Pancreas (tissue), 10 donors: ENCODE measurements at regions not wholly inside any gene's neighbourhood (a gene's known extent, or its start where the extent isn't known, plus 50 kb on each side); places are given as distances from the start of the nearest gene placed in this dataset.

Experiments
- ATAC-seq, 4 donors: fragments of 200-7000 bp; cut with Tn5 transposase; one replicate each; pipeline versions ENCODE4 v1.8.0 to v1.9.1; 2020; ENCODE audit warnings: mild to moderate bottlenecking in 4 of 4, moderate library complexity in 4 of 4
- DNase-seq, 6 donors: peaks; one replicate each; pipeline ENCODE4 v3.0.0-alpha.2; 2020
- FAIRE-seq: peaks from 2 replicates; lab custom pipeline; 2012; peaks lifted over from hg19 to GRCh38; lab: Jason Lieb, UNC
- H3K27ac ChIP-seq, 4 donors: fragments of 200-600 bp; sonication (generic); 1 replicate in 3 of 4; 2 replicates in 1 of 4; pipeline versions ENCODE4 v1.5.0 to v1.8.0; 2020
- H3K27me3 ChIP-seq, 4 donors: fragments of 200-600 bp; one replicate each; pipeline ENCODE4 v1.8.0; 2021
- H3K36me3 ChIP-seq, 3 donors: fragments of 200-600 bp; sonication (generic) in 1 of 3; one replicate each; pipeline versions ENCODE4 v1.5.0 to v1.8.0; 2020 to 2021
- H3K4me1 ChIP-seq, 3 donors: fragments of 200-600 bp; one replicate each; pipeline ENCODE4 v1.8.0; 2021
- H3K4me3 ChIP-seq, 4 donors: fragments of 200-600 bp; sonication (generic) in 2 of 4; one replicate each; pipeline versions ENCODE4 v1.5.0 to v1.8.0; 2020 to 2021
- H3K9me3 ChIP-seq, 4 donors: fragments of 200-600 bp; one replicate each; pipeline ENCODE4 v1.8.0; 2021
- CTCF ChIP-seq, 4 donors: fragments of 200-600 bp; sonication (generic) in 3 of 4; IDR thresholded peaks; one replicate each; pipeline versions ENCODE4 v1.5.0 to v1.8.0; 2021; ENCODE audit warnings: antibody characterized with exemption in 4 of 4
- WGBS, 2 donors: extraction: QIAGEN DNeasy Blood & Tissue Kit; methylation state at CpG; one replicate each; pipeline ENCODE4 v1.1.7; 2013; 5-methylcytosine and 5-hydroxymethylcytosine counted together
- intact Hi-C, 3 donors: fragments of 100-400 bp; cut with DNase I; formaldehyde crosslinking; loops; one replicate each; pipeline versions ENCODE4 v1.11.1 to v1.14.2; 2022
- donor health status: healthy with polysubstance abuse.
- donor health status: DM: no; HTN: no; CAD: no; lungs with moderate emphysema.
- donor health status: DM: no; HTN: no; CAD: no.
- donor health status: control.
- donor health status: control.
- donor health status: Bipolar disorder and iron deficiency.
- donor health status: DM: yes; HTN: yes; CAD: no.
- donor health status: DM: no; HTN: no; CAD: no.
- donor health status: DM: no; HTN: no; CAD: no.
- donor health status: DM: yes; HTN: yes; CAD: no.

DNA sequence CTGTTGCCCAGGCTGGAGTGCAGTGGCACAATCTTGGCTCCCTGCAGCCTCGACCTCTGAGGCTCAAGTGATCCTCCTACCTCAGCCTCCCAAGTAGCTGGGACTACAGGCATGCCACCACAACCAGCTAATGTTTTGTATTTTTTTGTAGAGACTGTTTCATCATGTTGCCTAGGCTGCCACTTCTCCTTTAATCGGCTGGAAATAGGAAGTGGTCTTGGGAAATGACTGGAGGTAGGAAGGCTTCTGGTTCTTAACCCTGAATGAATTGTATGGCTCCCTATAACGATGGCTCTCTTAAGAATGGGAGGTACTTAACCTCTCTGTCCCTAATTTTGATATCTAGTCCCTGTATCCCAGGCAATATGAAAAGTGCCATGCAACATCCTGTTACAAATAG is 113.9 kb upstream of the USP15 start:
- no peaks in the 10 kb centered on the region for H3K9me3 ChIP-seq
- H3K27me3 ChIP-seq, result no peaks in the 10 kb centered on the region
- H3K27ac ChIP-seq, result no peak overlapping the region
- no peak for DNase-seq
- no peak for FAIRE-seq
- 55 to 68% methylated on average over 3 of the region's 3 CpGs for WGBS, 2 donors
- H3K4me1 ChIP-seq, result no peaks in the 10 kb centered on the region
- ATAC-seq, result no peak
- no peak for TF ChIP-seq CTCF (IDR thresholded peaks at IDR 0.05)
- no peaks in the 10 kb centered on the region for H3K36me3 ChIP-seq
- intact Hi-C loops, result no loop called here
- H3K4me3 ChIP-seq, result no peak overlapping the region

DNA sequence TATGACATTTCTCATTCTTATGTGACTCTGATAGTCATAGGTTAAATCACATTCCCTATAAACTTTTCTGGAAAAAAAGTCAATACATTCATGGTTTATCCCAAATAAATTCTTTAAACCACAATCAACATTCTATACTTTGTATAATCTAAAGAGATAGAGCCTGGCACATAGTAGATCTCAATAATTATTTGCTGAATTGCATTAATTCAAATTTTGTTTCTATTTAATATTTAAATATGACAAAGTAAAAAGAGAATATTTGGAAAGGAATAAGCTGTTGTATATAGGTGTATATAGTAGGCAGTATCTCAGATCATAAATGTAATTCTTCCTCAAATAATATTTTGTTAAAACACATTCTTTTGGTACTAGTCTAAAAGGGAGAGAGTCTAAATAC is 102.2 kb upstream of the USP15 start:
- Histone ChIP-seq H3K27me3 (no peaks in the 10 kb centered on the region), H3K4me3 (no peak overlapping the region), H3K9me3 (no peaks in the 10 kb centered on the region), H3K36me3 (no peaks in the 10 kb centered on the region), H3K4me1 (no peaks in the 10 kb centered on the region), H3K27ac (no peak overlapping the region)
- intact Hi-C loops, result no loop called here
- DNase-seq (no peak), ATAC-seq (no peak), FAIRE-seq (no peak)
- no peak for TF ChIP-seq CTCF (IDR thresholded peaks at IDR 0.05)

- no peak for TF ChIP-seq CTCF (IDR thresholded peaks at IDR 0.05)
- no peaks in the 10 kb centered on the region for H3K4me1 ChIP-seq
- no peak overlapping the region for H3K4me3 ChIP-seq
- DNase-seq, result no peak
- H3K36me3 ChIP-seq, result no peaks in the 10 kb centered on the region
- intact Hi-C loops, result no loop called here
- WGBS, 2 donors, result 70 to 75% methylated on average over 5 of the region's 5 CpGs
- H3K27ac ChIP-seq, result no peak overlapping the region
- ATAC-seq, result no peak
- H3K27me3 ChIP-seq, result no peaks in the 10 kb centered on the region
- H3K9me3 ChIP-seq, result no peaks in the 10 kb centered on the region
- no peak for FAIRE-seq
Observed at GRCh38 chr12:62158461-62159360, 101.5 kb upstream of the USP15 start.

DNA sequence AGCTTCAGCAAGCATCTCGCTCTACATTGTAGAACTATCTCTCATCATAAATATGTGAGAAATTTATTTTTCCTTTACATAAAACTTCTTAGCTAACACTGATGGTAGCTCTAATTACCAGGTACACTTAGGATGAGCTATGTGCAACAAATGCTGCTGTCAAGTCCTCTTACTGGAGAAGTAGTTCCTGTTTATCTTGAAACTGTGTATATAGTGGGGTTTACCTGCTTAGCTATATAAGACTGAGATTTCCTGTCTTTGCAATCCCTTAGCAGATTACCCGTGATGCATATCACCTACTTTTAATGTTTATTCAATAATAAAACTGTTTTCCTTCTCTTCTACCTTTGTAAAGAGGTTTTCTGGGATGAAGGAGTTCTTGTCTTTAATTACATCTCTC is 98.0 kb upstream of the USP15 start:
- 74 to 78% methylated on average over 2 of the region's 2 CpGs for WGBS, 2 donors
- DNase-seq, result no peak
- H3K4me1 ChIP-seq, result no peaks in the 10 kb centered on the region
- FAIRE-seq, result no peak
- TF ChIP-seq CTCF (IDR thresholded peaks at IDR 0.05), result no peak
- intact Hi-C loops, result no loop called here
- H3K9me3 ChIP-seq, result no peaks in the 10 kb centered on the region
- H3K27ac ChIP-seq, result no peak overlapping the region
- no peaks in the 10 kb centered on the region for H3K36me3 ChIP-seq
- no peak for ATAC-seq
- H3K27me3 ChIP-seq, result no peaks in the 10 kb centered on the region
- H3K4me3 ChIP-seq, result no peak overlapping the region

DNA sequence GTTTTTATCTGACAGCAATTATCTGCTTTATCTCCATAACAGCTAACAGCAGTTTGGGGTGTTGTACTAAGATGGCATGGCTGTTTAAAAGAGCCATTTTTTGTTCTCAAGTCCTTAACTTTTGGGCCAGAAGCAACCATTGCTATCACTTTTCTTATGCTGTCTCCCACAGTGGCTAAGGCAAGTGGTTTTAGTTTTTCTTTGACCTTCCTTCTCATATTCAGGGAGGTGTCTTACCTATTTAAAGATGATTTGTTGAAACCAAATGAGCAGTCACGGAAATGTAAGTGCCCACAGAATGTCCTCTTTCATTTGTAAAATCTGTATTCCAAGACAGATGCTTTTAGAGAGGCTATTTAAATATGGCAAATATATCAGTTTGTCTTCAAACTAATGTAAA is 96.8 kb upstream of the USP15 start:
- intact Hi-C loops, result no loop called here
- no peak for DNase-seq
- ATAC-seq, result no peak

More for the DNA sequence above, 96.8 kb upstream of the USP15 start:
- FAIRE-seq, result no peak
- Histone ChIP-seq H3K4me1 (no peaks in the 10 kb centered on the region), H3K27me3 (no peaks in the 10 kb centered on the region), H3K36me3 (no peaks in the 10 kb centered on the region), H3K27ac (no peak overlapping the region), H3K9me3 (no peaks in the 10 kb centered on the region), H3K4me3 (no peak overlapping the region)
- no peak for TF ChIP-seq CTCF (IDR thresholded peaks at IDR 0.05)
- WGBS, 2 donors, result 54 to 61% methylated on average over 1 of the region's 1 CpG
